ENCODE measurements at regions not wholly inside any gene's neighbourhood (a gene's known extent, or its start where the extent isn't known, plus 50 kb on each side); places are given as distances from the start of the nearest gene placed in this dataset.

DNA sequence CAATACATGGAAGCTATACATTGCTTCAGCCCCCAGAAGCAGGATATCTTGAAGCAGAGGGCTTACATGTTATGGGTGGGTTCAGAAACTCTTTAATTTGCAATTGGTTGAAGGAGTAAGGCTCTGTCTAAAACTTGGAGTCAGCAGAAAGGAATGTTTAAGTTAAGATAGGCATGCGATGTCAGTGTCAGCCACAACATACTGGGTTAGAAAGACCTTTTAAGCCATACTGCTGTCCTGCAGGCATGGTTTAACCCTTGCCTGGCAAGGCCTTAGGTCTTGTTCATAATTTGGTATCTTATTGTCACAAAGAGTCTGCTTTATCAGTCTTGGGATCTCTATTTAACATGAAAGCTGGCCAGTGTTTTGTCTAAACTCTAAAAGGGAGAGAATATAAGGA lies 1619.6 kb upstream of the WWC1 start:
- TF ChIP-seq, protein P1, sequence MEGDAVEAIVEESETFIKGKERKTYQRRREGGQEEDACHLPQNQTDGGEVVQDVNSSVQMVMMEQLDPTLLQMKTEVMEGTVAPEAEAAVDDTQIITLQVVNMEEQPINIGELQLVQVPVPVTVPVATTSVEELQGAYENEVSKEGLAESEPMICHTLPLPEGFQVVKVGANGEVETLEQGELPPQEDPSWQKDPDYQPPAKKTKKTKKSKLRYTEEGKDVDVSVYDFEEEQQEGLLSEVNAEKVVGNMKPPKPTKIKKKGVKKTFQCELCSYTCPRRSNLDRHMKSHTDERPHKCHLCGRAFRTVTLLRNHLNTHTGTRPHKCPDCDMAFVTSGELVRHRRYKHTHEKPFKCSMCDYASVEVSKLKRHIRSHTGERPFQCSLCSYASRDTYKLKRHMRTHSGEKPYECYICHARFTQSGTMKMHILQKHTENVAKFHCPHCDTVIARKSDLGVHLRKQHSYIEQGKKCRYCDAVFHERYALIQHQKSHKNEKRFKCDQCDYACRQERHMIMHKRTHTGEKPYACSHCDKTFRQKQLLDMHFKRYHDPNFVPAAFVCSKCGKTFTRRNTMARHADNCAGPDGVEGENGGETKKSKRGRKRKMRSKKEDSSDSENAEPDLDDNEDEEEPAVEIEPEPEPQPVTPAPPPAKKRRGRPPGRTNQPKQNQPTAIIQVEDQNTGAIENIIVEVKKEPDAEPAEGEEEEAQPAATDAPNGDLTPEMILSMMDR (conservative IDR thresholded peaks at IDR 0.05; ENCODE audit: low read length): no peak
- TF ChIP-seq EZH2phosphoT487 (IDR thresholded peaks at IDR 0.05; ENCODE audit: borderline replicate concordance, low read depth, low read length): no peak
